ENCODE measurements at regions not wholly inside any gene's neighbourhood (a gene's known extent, or its start where the extent isn't known, plus 50 kb on each side); places are given as distances from the start of the nearest gene placed in this dataset.
A peak's percentile ranks its signal among the peaks of the same experiment; 100 is the strongest.

DNA sequence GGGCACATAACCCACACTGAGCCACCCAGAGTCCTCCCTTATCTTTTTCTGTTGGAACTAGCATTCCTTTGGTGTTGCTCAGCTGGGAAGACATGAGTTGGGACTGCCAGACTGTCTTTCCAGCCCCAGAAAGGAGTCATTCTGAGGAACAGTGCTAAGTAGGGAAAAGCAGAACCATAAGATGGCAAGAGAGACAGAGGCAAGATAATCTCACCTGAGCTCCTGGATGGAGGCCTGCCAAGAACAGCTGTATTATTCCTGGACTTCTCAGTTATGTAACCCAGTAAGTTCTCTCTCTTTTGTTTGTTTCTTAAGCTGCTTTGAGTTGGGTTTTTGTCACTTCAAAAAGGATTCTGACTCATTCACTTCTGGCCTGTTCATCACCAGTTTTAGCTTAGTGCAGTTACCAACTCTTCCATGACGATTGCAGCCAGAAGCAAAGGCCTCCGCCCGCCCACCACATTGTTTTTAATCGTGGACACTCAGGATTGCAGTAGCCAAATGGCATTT, 134.4 kb downstream of the OMA1 start:
- DNase-seq (ENCODE audit: low read depth, low spot score) = no peak
- no peaks in the 10 kb centered on the region for H3K9me2 ChIP-seq (ENCODE audit: insufficient read depth)
- H3K4me3 ChIP-seq (replicated peaks in 1 of 2; ENCODE audit: low read depth in 1 of 2, low read length in 2 of 2) = no peak overlapping the region
- no peaks in the 10 kb centered on the region for H3K79me2 ChIP-seq (ENCODE audit: insufficient read depth, low read length)
- RAD21 ChIA-PET (ENCODE audit: low non-redundant PET in 1 of 2, low total read pairs in 2 of 2, uncharacterized antibody in 2 of 2, unreplicated experiment in 2 of 2) = no interaction called here
- H3K27ac ChIP-seq (ENCODE audit: low read depth, low read length) = no peak overlapping the region
- peaks cover 0 to 9% of the 10 kb centered on the region in 2 experiments; a peak in 1 of 4 replicates for H3K4me1 ChIP-seq (ENCODE audit: control insufficient read depth in 1 of 2, insufficient read depth in 2 of 2, low read length in 2 of 2)
- no peak overlapping the region for H3K9ac ChIP-seq (ENCODE audit: low read length)
- no TSS peak for BruUV-seq (replicated peaks)
- no peak overlapping the region for H2AFZ ChIP-seq (ENCODE audit: low read depth, low read length, poor library complexity, severe bottlenecking)
- POLR2A ChIA-PET = no interaction called here
- H3K36me3 ChIP-seq (ENCODE audit: control insufficient read depth in 1 of 2, insufficient read depth in 2 of 2, low read length in 2 of 2) = no peaks in the 10 kb centered on the region
- no peak overlapping the region for H3K4me2 ChIP-seq (ENCODE audit: low read length)
- intact Hi-C loops (cut with micrococcal nuclease) = no loop called here
- TF ChIP-seq YY1 (IDR thresholded peaks at IDR 0.05; ENCODE audit: extremely low read depth, insufficient replicate concordance, low read depth, low read length) (no peak), ELF1 (IDR thresholded peaks at IDR 0.05; ENCODE audit: borderline replicate concordance, low read depth) (no peak), SRF (IDR thresholded peaks at IDR 0.05; ENCODE audit: low read depth) (no peak), RAD21 (IDR thresholded peaks at IDR 0.05; ENCODE audit: low read depth) (no peak), POLR2AphosphoS5 (IDR thresholded peaks at IDR 0.05; ENCODE audit: low read depth, low read length) (no peak), SP1 (IDR thresholded peaks at IDR 0.05; ENCODE audit: low read depth) (no peak), EGR1 (IDR thresholded peaks at IDR 0.05; ENCODE audit: low read depth) (no peak), SIN3A (IDR thresholded peaks at IDR 0.05; ENCODE audit: low read depth) (no peak), CBX3 (IDR thresholded peaks at IDR 0.05; ENCODE audit: low read depth) (no peak), TCF7L2 (IDR thresholded peaks at IDR 0.05; ENCODE audit: borderline replicate concordance, extremely low read depth, insufficient read depth, insufficient read length) (no peak)
- TF ChIP-seq, protein P1, sequence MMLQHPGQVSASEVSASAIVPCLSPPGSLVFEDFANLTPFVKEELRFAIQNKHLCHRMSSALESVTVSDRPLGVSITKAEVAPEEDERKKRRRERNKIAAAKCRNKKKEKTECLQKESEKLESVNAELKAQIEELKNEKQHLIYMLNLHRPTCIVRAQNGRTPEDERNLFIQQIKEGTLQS (IDR thresholded peaks at IDR 0.05) = no peak
- TF ChIP-seq, protein P2, sequence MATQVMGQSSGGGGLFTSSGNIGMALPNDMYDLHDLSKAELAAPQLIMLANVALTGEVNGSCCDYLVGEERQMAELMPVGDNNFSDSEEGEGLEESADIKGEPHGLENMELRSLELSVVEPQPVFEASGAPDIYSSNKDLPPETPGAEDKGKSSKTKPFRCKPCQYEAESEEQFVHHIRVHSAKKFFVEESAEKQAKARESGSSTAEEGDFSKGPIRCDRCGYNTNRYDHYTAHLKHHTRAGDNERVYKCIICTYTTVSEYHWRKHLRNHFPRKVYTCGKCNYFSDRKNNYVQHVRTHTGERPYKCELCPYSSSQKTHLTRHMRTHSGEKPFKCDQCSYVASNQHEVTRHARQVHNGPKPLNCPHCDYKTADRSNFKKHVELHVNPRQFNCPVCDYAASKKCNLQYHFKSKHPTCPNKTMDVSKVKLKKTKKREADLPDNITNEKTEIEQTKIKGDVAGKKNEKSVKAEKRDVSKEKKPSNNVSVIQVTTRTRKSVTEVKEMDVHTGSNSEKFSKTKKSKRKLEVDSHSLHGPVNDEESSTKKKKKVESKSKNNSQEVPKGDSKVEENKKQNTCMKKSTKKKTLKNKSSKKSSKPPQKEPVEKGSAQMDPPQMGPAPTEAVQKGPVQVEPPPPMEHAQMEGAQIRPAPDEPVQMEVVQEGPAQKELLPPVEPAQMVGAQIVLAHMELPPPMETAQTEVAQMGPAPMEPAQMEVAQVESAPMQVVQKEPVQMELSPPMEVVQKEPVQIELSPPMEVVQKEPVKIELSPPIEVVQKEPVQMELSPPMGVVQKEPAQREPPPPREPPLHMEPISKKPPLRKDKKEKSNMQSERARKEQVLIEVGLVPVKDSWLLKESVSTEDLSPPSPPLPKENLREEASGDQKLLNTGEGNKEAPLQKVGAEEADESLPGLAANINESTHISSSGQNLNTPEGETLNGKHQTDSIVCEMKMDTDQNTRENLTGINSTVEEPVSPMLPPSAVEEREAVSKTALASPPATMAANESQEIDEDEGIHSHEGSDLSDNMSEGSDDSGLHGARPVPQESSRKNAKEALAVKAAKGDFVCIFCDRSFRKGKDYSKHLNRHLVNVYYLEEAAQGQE (IDR thresholded peaks at IDR 0.05; ENCODE audit: low read depth) = no peak
- TF ChIP-seq, protein P3, sequence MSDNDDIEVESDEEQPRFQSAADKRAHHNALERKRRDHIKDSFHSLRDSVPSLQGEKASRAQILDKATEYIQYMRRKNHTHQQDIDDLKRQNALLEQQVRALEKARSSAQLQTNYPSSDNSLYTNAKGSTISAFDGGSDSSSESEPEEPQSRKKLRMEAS (IDR thresholded peaks at IDR 0.05) = no peak
- no peaks in the 10 kb centered on the region for H4K20me1 ChIP-seq (ENCODE audit: insufficient read depth)
- CTCF ChIA-PET = no interaction called here
- peaks cover 62% of the 10 kb centered on the region for H3K27me3 ChIP-seq (ENCODE audit: insufficient read depth, low read length)
- H3K9me3 ChIP-seq (ENCODE audit: control insufficient read depth in 1 of 2, insufficient read depth in 1 of 2, low read depth in 1 of 2, low read length in 2 of 2) = no peaks in the 10 kb centered on the region
- peak; percentile 36; the same call in 1 of the 2 replicates for ATAC-seq
